HCT116 (cell line): ENCODE measurements at regions not wholly inside any gene's neighbourhood (a gene's known extent, or its start where the extent isn't known, plus 50 kb on each side); places are given as distances from the start of the nearest gene placed in this dataset.

ENCODE experiments used
- ATAC-seq: fragments of 200-7000 bp; cut with Tn5 transposase; 2 replicates; pipeline ENCODE4 v1.9.1; 2020; ENCODE audit warnings: mild to moderate bottlenecking, moderate library complexity
- BruUV-seq: library from RNA; stranded (reverse); fragments of 400-500 nt; replicated peaks from 2 replicates; lab custom pipeline; 2021; lab: Mats Ljungman, UMichigan
- CTCF ChIA-PET: fragments of 300-600 bp; sonication (Branson Sonifier 250); formaldehyde crosslinking; loops from one replicate; lab custom pipeline; 2021; ENCODE audit warnings: antibody characterized with exemption; lab: Charles Lee
- POLR2A ChIA-PET: fragments of 300-600, 350-600 bp; sonication (Branson Sonifier 250); formaldehyde crosslinking; loops from one replicate; lab custom pipeline; 2021; ENCODE audit warnings: antibody characterized with exemption; lab: Charles Lee
- RAD21 ChIA-PET, 2 experiments: fragments of 300-600 bp; sonication (Branson Sonifier 250); formaldehyde crosslinking; loops; one replicate each; lab custom pipeline; 2023; ENCODE audit warnings: low total read pairs in 2 of 2; ENCODE audit not compliant: uncharacterized antibody in 2 of 2, unreplicated experiment in 2 of 2, low non-redundant PET in 1 of 2; lab: Charles Lee
- DNase-seq: peaks from one replicate; pipeline ENCODE4 v3.0.0-alpha.2; 2010; ENCODE audit warnings: low read depth, low spot score
- H2AFZ ChIP-seq: fragments of 200-600 bp; shearing (Covaris generic), sonication (generic); 2 replicates; pipeline ENCODE4 v1.6.1; 2017; ENCODE audit warnings: low read depth, mixed run types, mixed read lengths, antibody characterized with exemption, low read length; ENCODE audit not compliant: poor library complexity, severe bottlenecking
- H3K27ac ChIP-seq: 2 replicates; pipeline ENCODE4 v1.5.1; 2012; ENCODE audit warnings: low read depth, low read length
- H3K27me3 ChIP-seq: fragments of 200-600 bp; sonication (generic); 2 replicates; pipeline ENCODE4 v1.6.1; 2016; ENCODE audit warnings: mixed run types, low read length, mixed read lengths; ENCODE audit not compliant: insufficient read depth
- H3K36me3 ChIP-seq, 2 experiments: fragments of 200-500 bp in 1 of 2; fragments of 200-600 bp in 1 of 2; sonication (Bioruptor generic) in 1 of 2; sonication (generic) in 1 of 2; 2 replicates each; pipeline versions ENCODE4 v1.5.1 to v1.6.1; 2014 to 2016; ENCODE audit warnings: low read length in 2 of 2, inconsistent platforms in 1 of 2, mixed read lengths in 1 of 2, mixed run types in 1 of 2; ENCODE audit not compliant: insufficient read depth in 2 of 2, control insufficient read depth in 1 of 2
- H3K4me1 ChIP-seq, 2 experiments: fragments of 200-600 bp in 1 of 2; sonication (generic) in 1 of 2; 2 replicates each; pipeline versions ENCODE4 v1.5.1 to v1.6.1; 2012 to 2017; ENCODE audit warnings: low read length in 2 of 2, inconsistent platforms in 1 of 2, mild to moderate bottlenecking in 1 of 2, mixed read lengths in 1 of 2, mixed run types in 1 of 2, moderate library complexity in 1 of 2; ENCODE audit not compliant: insufficient read depth in 2 of 2, control insufficient read depth in 1 of 2
- H3K4me2 ChIP-seq: fragments of 200-600 bp; sonication (generic); 2 replicates; pipeline ENCODE4 v1.6.1; 2017; ENCODE audit warnings: mixed run types, low read length, mixed read lengths
- H3K4me3 ChIP-seq, 2 experiments: fragments of 200-600 bp in 1 of 2; sonication (generic) in 1 of 2; replicated peaks in 1 of 2; 2 replicates each; pipeline ENCODE4 v1.5.1; 2011 to 2016; ENCODE audit warnings: low read length in 2 of 2, control low read depth in 1 of 2, low read depth in 1 of 2, mild to moderate bottlenecking in 1 of 2, mixed read lengths in 1 of 2, mixed run types in 1 of 2
- H3K79me2 ChIP-seq: fragments of 200-600 bp; sonication (generic); 2 replicates; pipeline ENCODE4 v1.6.1; 2017; ENCODE audit warnings: mild to moderate bottlenecking, mixed run types, low read length, moderate library complexity, mixed read lengths; ENCODE audit not compliant: insufficient read depth
- H3K9ac ChIP-seq: fragments of 200-600 bp; sonication (generic); 2 replicates; pipeline ENCODE4 v1.6.1; 2016; ENCODE audit warnings: low read length, mixed read lengths
- H3K9me2 ChIP-seq: fragments of 200-600 bp; sonication (generic), shearing (Covaris generic); 2 replicates; pipeline ENCODE4 v1.6.1; 2017; ENCODE audit warnings: mixed run types, mild to moderate bottlenecking, moderate library complexity; ENCODE audit not compliant: insufficient read depth
- H3K9me3 ChIP-seq, 2 experiments: fragments of 200-500 bp in 1 of 2; fragments of 200-600 bp in 1 of 2; sonication (Bioruptor generic) in 1 of 2; sonication (generic) in 1 of 2; 2 replicates each; pipeline ENCODE4 v1.6.1; 2014 to 2017; ENCODE audit warnings: low read length in 2 of 2, mixed read lengths in 2 of 2, inconsistent platforms in 1 of 2, low read depth in 1 of 2, mild to moderate bottlenecking in 1 of 2, mixed run types in 1 of 2, moderate library complexity in 1 of 2; ENCODE audit not compliant: control insufficient read depth in 1 of 2, insufficient read depth in 1 of 2
- H4K20me1 ChIP-seq: fragments of 200-600 bp; sonication (generic), shearing (Covaris generic); 2 replicates; pipeline ENCODE4 v1.6.1; 2017; ENCODE audit warnings: mixed run types, mild to moderate bottlenecking, moderate library complexity; ENCODE audit not compliant: insufficient read depth
- ATF3 ChIP-seq: IDR thresholded peaks from 2 replicates; pipeline ENCODE4 v1.6.1; 2012
- EGR1 ChIP-seq: IDR thresholded peaks from 2 replicates; pipeline ENCODE4 v1.6.1; 2012; ENCODE audit warnings: low read depth
- ELF1 ChIP-seq: IDR thresholded peaks from 2 replicates; pipeline ENCODE4 v1.6.1; 2012; ENCODE audit warnings: low read depth, borderline replicate concordance
- EZH2 ChIP-seq: fragments of 200-600 bp; sonication (generic); IDR thresholded peaks from 2 replicates; pipeline ENCODE4 v1.6.1; 2017; ENCODE audit warnings: antibody characterized with exemption, mixed run types
- EZH2phosphoT487 ChIP-seq: fragments of 200-600 bp; IDR thresholded peaks from 2 replicates; pipeline ENCODE4 v1.6.1; 2018; ENCODE audit warnings: antibody characterized with exemption, borderline replicate concordance
- FOSL1 ChIP-seq: IDR thresholded peaks from 2 replicates; pipeline ENCODE4 v1.6.1; 2012; ENCODE audit warnings: low read depth
- POLR2AphosphoS5 ChIP-seq: IDR thresholded peaks from 2 replicates; pipeline ENCODE4 v1.6.1; 2011; ENCODE audit warnings: mild to moderate bottlenecking, low read depth, low read length, moderate library complexity
- RAD21 ChIP-seq: IDR thresholded peaks from 2 replicates; pipeline ENCODE4 v1.6.1; 2012; ENCODE audit warnings: low read depth, mild to moderate bottlenecking
- REST ChIP-seq: IDR thresholded peaks from 2 replicates; pipeline ENCODE4 v1.6.1; 2012; ENCODE audit warnings: low read depth
- YY1 ChIP-seq: IDR thresholded peaks from 2 replicates; pipeline ENCODE4 v1.6.1; 2011; ENCODE audit warnings: low read length, low read depth, moderate library complexity, mild to moderate bottlenecking; ENCODE audit not compliant: insufficient replicate concordance; ENCODE audit errors: extremely low read depth
- ZBTB33 ChIP-seq: IDR thresholded peaks from 2 replicates; pipeline ENCODE4 v1.6.1; 2011; ENCODE audit warnings: mild to moderate bottlenecking, low read length, moderate library complexity; ENCODE audit not compliant: insufficient replicate concordance; ENCODE audit errors: extremely low read depth
- intact Hi-C: fragments of 100-400 bp; cut with micrococcal nuclease; formaldehyde crosslinking; loops from 2 replicates; pipeline ENCODE4 v1.10.0; 2022

- H3K4me1 ChIP-seq, result no peaks in the 10 kb centered on the region
- ATAC-seq, result no peak
- no peak for DNase-seq
- no peaks in the 10 kb centered on the region for H3K79me2 ChIP-seq
- ChIA-PET CTCF (no interaction called here), RAD21 (no interaction called here), POLR2A (no interaction called here)
- no peaks in the 10 kb centered on the region for H3K36me3 ChIP-seq
- no peaks in the 10 kb centered on the region for H3K27me3 ChIP-seq
- BruUV-seq, result no TSS peak
- no peaks in the 10 kb centered on the region for H3K9me3 ChIP-seq
- no peak overlapping the region for H3K4me2 ChIP-seq
- no peak overlapping the region for H3K27ac ChIP-seq
- no peak for TF ChIP-seq EGR1
- TF ChIP-seq YY1, result no peak
- TF ChIP-seq ELF1, result no peak
- TF ChIP-seq ZBTB33, result no peak
- TF ChIP-seq ATF3, result no peak
- no peak for TF ChIP-seq FOSL1
- no peak for TF ChIP-seq EZH2phosphoT487
- TF ChIP-seq POLR2AphosphoS5, result no peak
- TF ChIP-seq RAD21, result no peak
- no peak for TF ChIP-seq EZH2
- no peak for TF ChIP-seq REST
- no peak overlapping the region for H3K9ac ChIP-seq
- no peak overlapping the region for H2AFZ ChIP-seq
- no peaks in the 10 kb centered on the region for H3K9me2 ChIP-seq
- no peaks in the 10 kb centered on the region for H4K20me1 ChIP-seq
- no peak overlapping the region for H3K4me3 ChIP-seq
- intact Hi-C loops, result no loop called here
Measured at GRCh38 chr5:117809251-117809650, 1179.1 kb downstream of the DTWD2 start.
